Thyroid gland (tissue), 4 donors: ENCODE measurements at regions not wholly inside any gene's neighbourhood (a gene's known extent, or its start where the extent isn't known, plus 50 kb on each side); places are given as distances from the start of the nearest gene placed in this dataset.

Experiments
- POLR2A ChIP-seq, 2 donors: fragments of 450-650 bp; IDR thresholded peaks; one replicate each; pipeline ENCODE4 v1.6.1; 2017; ENCODE audit warnings: antibody characterized with exemption in 2 of 2, mild to moderate bottlenecking in 2 of 2, moderate library complexity in 1 of 2
- TF ChIP-seq, protein P1 (sequence below), 6 experiments: fragments of 200-600 bp in 3 of 6; fragments of 450-650 bp in 3 of 6; sonication (generic) in 3 of 6; IDR thresholded peaks; one replicate each; pipeline ENCODE4 v1.5.1; 2016 to 2019; ENCODE audit warnings: antibody characterized with exemption in 6 of 6, mild to moderate bottlenecking in 2 of 6, inconsistent platforms in 1 of 6, moderate library complexity in 1 of 6

DNA sequence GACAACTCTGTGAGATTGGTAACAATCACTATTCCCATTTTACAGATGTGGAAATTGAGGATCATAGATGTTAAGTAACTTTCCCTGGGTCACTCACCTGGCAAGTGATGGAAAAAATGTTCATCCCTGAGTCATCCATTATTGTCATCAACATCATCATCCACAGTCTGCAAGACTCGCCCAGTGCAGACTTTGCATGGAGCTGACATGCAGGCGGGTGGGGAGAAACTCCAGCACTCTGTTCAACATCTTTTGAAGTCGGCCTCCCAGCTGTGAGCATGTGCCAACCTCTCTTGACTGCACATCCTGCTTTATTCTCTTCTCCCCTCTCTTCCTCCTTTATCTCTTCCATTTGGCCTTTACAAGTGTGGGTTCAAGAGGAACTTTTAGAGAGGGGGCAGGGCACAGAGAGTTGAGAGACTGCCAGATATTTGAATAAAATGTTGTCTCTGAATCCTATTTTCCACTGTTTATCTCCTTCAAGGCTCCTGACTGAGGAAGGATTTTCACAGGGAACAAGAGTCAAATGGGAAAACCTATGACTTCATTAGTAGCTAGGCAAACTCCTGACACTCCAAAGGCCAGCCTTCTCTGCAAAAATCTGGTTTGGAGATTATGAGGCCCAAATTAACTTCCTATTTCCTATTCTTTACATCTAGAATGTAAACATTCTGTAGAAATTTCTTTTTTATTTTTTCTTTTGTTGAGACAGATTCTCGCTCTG, 283.7 kb upstream of the PODXL start:
- TF ChIP-seq, protein P1, sequence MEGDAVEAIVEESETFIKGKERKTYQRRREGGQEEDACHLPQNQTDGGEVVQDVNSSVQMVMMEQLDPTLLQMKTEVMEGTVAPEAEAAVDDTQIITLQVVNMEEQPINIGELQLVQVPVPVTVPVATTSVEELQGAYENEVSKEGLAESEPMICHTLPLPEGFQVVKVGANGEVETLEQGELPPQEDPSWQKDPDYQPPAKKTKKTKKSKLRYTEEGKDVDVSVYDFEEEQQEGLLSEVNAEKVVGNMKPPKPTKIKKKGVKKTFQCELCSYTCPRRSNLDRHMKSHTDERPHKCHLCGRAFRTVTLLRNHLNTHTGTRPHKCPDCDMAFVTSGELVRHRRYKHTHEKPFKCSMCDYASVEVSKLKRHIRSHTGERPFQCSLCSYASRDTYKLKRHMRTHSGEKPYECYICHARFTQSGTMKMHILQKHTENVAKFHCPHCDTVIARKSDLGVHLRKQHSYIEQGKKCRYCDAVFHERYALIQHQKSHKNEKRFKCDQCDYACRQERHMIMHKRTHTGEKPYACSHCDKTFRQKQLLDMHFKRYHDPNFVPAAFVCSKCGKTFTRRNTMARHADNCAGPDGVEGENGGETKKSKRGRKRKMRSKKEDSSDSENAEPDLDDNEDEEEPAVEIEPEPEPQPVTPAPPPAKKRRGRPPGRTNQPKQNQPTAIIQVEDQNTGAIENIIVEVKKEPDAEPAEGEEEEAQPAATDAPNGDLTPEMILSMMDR (IDR thresholded peaks at IDR 0.05), result no peak
- no peak for TF ChIP-seq POLR2A (IDR thresholded peaks at IDR 0.05)
